ENCODE measurements at regions not wholly inside any gene's neighbourhood (a gene's known extent, or its start where the extent isn't known, plus 50 kb on each side); places are given as distances from the start of the nearest gene placed in this dataset.

DNA sequence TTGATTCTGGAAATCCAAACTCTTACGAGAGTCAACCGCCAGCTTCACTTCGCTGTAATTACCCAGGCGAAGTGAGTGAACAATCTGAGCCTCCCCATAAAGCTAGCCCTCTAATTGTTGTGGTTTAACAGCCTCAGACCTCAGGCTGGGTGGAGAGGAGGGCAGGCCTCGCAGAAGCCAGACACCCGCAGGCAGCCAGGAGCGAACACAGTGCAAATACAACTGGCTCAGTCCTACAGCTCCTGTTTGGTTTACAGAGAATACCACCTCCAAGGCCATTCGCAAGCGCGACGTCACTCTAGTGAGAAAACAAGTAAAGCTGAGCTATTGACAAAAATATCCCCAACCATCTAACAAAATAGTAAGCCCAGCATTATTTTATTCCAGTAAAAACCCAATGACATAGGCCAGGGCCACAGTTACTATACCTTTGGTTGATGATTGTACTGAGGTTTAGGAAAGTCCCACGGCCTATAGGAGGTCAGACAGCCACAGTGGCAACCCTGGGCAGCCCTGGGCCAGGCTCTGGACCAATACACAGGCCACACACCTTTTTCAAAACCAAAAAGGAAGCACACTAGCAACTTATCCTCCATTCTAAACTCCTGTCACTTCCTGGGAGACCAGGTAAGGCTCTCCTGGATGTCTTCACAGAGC lies 163.3 kb downstream of the ETS2 start:
- Histone ChIP-seq H3K27me3 (ENCODE audit: control insufficient read depth, insufficient read depth, low read length) (no peaks in the 10 kb centered on the region), H2BK15ac (ENCODE audit: low read depth, low read length) (no peak overlapping the region), H3K9me3 (ENCODE audit: control insufficient read depth, insufficient read depth, low read length) (no peaks in the 10 kb centered on the region), H4K91ac (ENCODE audit: insufficient read depth, low read depth, low read length) (no peak overlapping the region), H3K23ac (ENCODE audit: low read depth, low read length) (no peak overlapping the region), H3K56ac (ENCODE audit: extremely low read depth, insufficient read depth, low read length) (no peak overlapping the region), H3K79me1 (ENCODE audit: low read depth in 1 of 2, low read length in 2 of 2) (no peaks in the 10 kb centered on the region), H3K9me1 (ENCODE audit: insufficient read depth, low read length) (peaks cover 8% of the 10 kb centered on the region; the same call in 1 of the 2 replicates), H3K27ac (ENCODE audit: insufficient read depth, low read length) (no peak overlapping the region), H2AK9ac (replicated peaks; ENCODE audit: low read depth, low read length, poor library complexity) (no peak overlapping the region), H3K18ac (ENCODE audit: low read depth, low read length) (no peak overlapping the region), H3K9ac (ENCODE audit: low read depth, low read length) (no peak overlapping the region), H4K8ac (ENCODE audit: low read depth in 2 of 2, low read length in 2 of 2) (no peak overlapping the region), H3K4ac (ENCODE audit: low read depth, low read length) (no peak overlapping the region), H2BK20ac (ENCODE audit: low read depth, low read length) (no peak overlapping the region), H4K20me1 (ENCODE audit: insufficient read depth, low read length) (no peaks in the 10 kb centered on the region), H2BK120ac (ENCODE audit: low read depth, low read length) (no peak overlapping the region), H2AFZ (replicated peaks; ENCODE audit: low read length, poor library complexity) (no peak overlapping the region), H3K14ac (replicated peaks; ENCODE audit: low read depth, low read length) (no peak overlapping the region), H2BK5ac (ENCODE audit: low read depth, low read length, poor library complexity, severe bottlenecking) (no peak overlapping the region), H3K4me2 (ENCODE audit: low read depth, low read length) (no peak overlapping the region), H2AK5ac (ENCODE audit: low read depth, low read length) (no peak overlapping the region), H3K4me1 (ENCODE audit: control insufficient read depth, insufficient read depth, low read length) (peaks cover 3% of the 10 kb centered on the region; the same call in 1 of the 2 replicates), H4K5ac (ENCODE audit: low read depth, low read length) (no peak overlapping the region), H3K4me3 (ENCODE audit: insufficient read depth, low read depth, low read length) (no peak overlapping the region), H3K36me3 (ENCODE audit: control insufficient read depth, insufficient read depth, low read length) (no peaks in the 10 kb centered on the region)
- POLR2A ChIA-PET (ENCODE audit: unreplicated experiment): no interaction called here
- DNase-seq (no peak), ATAC-seq (ENCODE audit: low read depth) (no peak)
- BruUV-seq (replicated peaks): no TSS peak
- intact Hi-C loops (cut with micrococcal nuclease): no loop called here
- in situ Hi-C loops (cut with MboI; ENCODE audit: low sequenced_read_pairs): no loop called here
- TF ChIP-seq POLR2A (IDR thresholded peaks at IDR 0.05; ENCODE audit: low read depth, low read length): no peak
- no peak for TF ChIP-seq FOS (IDR thresholded peaks at IDR 0.05; ENCODE audit: low read depth, low read length)
- TF ChIP-seq MXI1 (IDR thresholded peaks at IDR 0.05; ENCODE audit: borderline replicate concordance, low read depth, low read length): no peak
- TF ChIP-seq CEBPB (IDR thresholded peaks at IDR 0.05; ENCODE audit: low read depth, low read length): no peak
- TF ChIP-seq SMC3 (IDR thresholded peaks at IDR 0.05; ENCODE audit: low read depth, low read length): no peak
- TF ChIP-seq RCOR1 (IDR thresholded peaks at IDR 0.05; ENCODE audit: insufficient replicate concordance, low read length): no peak
- TF ChIP-seq BHLHE40 (IDR thresholded peaks at IDR 0.05; ENCODE audit: low read depth, low read length): no peak
- TF ChIP-seq RFX5 (IDR thresholded peaks at IDR 0.05; ENCODE audit: low read depth, low read length): no peak
- no peak for TF ChIP-seq CTCF (conservative IDR thresholded peaks at IDR 0.05; ENCODE audit: low read depth, low read length)
- no peak for TF ChIP-seq NFE2L2 (IDR thresholded peaks at IDR 0.05; ENCODE audit: low read depth, low read length)
- TF ChIP-seq RAD21 (IDR thresholded peaks at IDR 0.05; ENCODE audit: low read length): no peak
- no peak for TF ChIP-seq ELK1 (IDR thresholded peaks at IDR 0.05; ENCODE audit: borderline replicate concordance, low read depth, low read length)
- TF ChIP-seq MAZ (IDR thresholded peaks at IDR 0.05; ENCODE audit: borderline replicate concordance, low read depth, low read length): no peak
- TF ChIP-seq MAFK (IDR thresholded peaks at IDR 0.05; ENCODE audit: low read depth, low read length): no peak
- CTCF ChIA-PET: no interaction called here
- dilution Hi-C loops (cut with HindIII; ENCODE audit: low sequenced_read_pairs, unreplicated experiment): no loop called here
- WGBS, 2 experiments (ENCODE audit: extremely low coverage in 2 of 2, insufficient read length in 1 of 2): no CpG with 5 or more reads among the region's 12 CpGs
